Transverse colon (tissue), 4 donors: ENCODE measurements at regions not wholly inside any gene's neighbourhood (a gene's known extent, or its start where the extent isn't known, plus 50 kb on each side); places are given as distances from the start of the nearest gene placed in this dataset.

Experiments
- EP300 ChIP-seq: sonication (generic); formaldehyde crosslinking; IDR thresholded peaks from one replicate; pipeline ENCODE4 v1.6.1; 2017; ENCODE audit warnings: antibody characterized with exemption, low read depth
- POLR2AphosphoS5 ChIP-seq, 3 donors: sonication (generic); formaldehyde crosslinking; IDR thresholded peaks; one replicate each; pipeline ENCODE4 v1.6.1; 2016; ENCODE audit warnings: antibody characterized with exemption in 3 of 3
- TF ChIP-seq, protein P1 (sequence below), 5 experiments: fragments of 200-600 bp in 3 of 5; fragments of 450-650 bp in 2 of 5; sonication (generic) in 3 of 5; IDR thresholded peaks; 1 replicate in 2 of 5; 2 replicates in 3 of 5; pipeline ENCODE4 v1.5.1; 2016 to 2017; ENCODE audit warnings: antibody characterized with exemption in 5 of 5, inconsistent platforms in 3 of 5, mild to moderate bottlenecking in 2 of 5, moderate library complexity in 1 of 5

GRCh38 chr2:12097859-12098258 lies 351.4 kb downstream of the LPIN1 start:
- TF ChIP-seq, protein P1, sequence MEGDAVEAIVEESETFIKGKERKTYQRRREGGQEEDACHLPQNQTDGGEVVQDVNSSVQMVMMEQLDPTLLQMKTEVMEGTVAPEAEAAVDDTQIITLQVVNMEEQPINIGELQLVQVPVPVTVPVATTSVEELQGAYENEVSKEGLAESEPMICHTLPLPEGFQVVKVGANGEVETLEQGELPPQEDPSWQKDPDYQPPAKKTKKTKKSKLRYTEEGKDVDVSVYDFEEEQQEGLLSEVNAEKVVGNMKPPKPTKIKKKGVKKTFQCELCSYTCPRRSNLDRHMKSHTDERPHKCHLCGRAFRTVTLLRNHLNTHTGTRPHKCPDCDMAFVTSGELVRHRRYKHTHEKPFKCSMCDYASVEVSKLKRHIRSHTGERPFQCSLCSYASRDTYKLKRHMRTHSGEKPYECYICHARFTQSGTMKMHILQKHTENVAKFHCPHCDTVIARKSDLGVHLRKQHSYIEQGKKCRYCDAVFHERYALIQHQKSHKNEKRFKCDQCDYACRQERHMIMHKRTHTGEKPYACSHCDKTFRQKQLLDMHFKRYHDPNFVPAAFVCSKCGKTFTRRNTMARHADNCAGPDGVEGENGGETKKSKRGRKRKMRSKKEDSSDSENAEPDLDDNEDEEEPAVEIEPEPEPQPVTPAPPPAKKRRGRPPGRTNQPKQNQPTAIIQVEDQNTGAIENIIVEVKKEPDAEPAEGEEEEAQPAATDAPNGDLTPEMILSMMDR (IDR thresholded peaks at IDR 0.05): no peak
- TF ChIP-seq EP300: no peak
- TF ChIP-seq POLR2AphosphoS5 (IDR thresholded peaks at IDR 0.05): no peak
